ENCODE measurements at regions not wholly inside any gene's neighbourhood (a gene's known extent, or its start where the extent isn't known, plus 50 kb on each side); places are given as distances from the start of the nearest gene placed in this dataset.

GRCh38 chr12:81950871-81951270 lies 191.7 kb upstream of the PPFIA2 start:
- DNase-seq, result no peak

- DNase-seq, result no peak
These were observed 190.7 kb upstream of the PPFIA2 start for GRCh38 chr12:81949841-81950308.

- DNase-seq, result no peak
These were observed 190.3 kb upstream of the PPFIA2 start for GRCh38 chr12:81949416-81949815.

- DNase-seq, result no peak
These were observed 185.7 kb upstream of the PPFIA2 start for GRCh38 chr12:81944886-81945285.

GRCh38 chr12:81942594-81942993 lies 183.4 kb upstream of the PPFIA2 start:
- DNase-seq, result peak; percentile 17

- no peak for DNase-seq
These were observed 170.9 kb upstream of the PPFIA2 start for GRCh38 chr12:81930037-81930436.

GRCh38 chr12:81896771-81897170 lies 137.6 kb upstream of the PPFIA2 start:
- no peak for DNase-seq

GRCh38 chr12:81888961-81889360 lies 129.8 kb upstream of the PPFIA2 start:
- DNase-seq, result no peak

GRCh38 chr12:81888106-81888740 lies 129.1 kb upstream of the PPFIA2 start:
- no peak for DNase-seq

GRCh38 chr12:81874586-81874985 lies 115.4 kb upstream of the PPFIA2 start:
- no peak for DNase-seq

GRCh38 chr12:81874166-81874565 lies 115.0 kb upstream of the PPFIA2 start:
- DNase-seq, result no peak

- no peak for DNase-seq
These were observed 113.2 kb upstream of the PPFIA2 start for GRCh38 chr12:81872400-81872799.

GRCh38 chr12:81866081-81866480 lies 106.9 kb upstream of the PPFIA2 start:
- DNase-seq, result no peak

- no peak for DNase-seq
These were observed 104.3 kb upstream of the PPFIA2 start for GRCh38 chr12:81863406-81863805.

GRCh38 chr12:81859521-81859920 lies 100.4 kb upstream of the PPFIA2 start:
- DNase-seq, result no peak

GRCh38 chr12:81843599-81843998 lies 84.4 kb upstream of the PPFIA2 start:
- DNase-seq, result no peak

- no peak for DNase-seq
These were observed 76.6 kb upstream of the PPFIA2 start for GRCh38 chr12:81835783-81836182.

GRCh38 chr12:81819991-81820633 lies 61.0 kb upstream of the PPFIA2 start:
- no peak for DNase-seq

GRCh38 chr12:81815611-81816010 lies 56.5 kb upstream of the PPFIA2 start:
- DNase-seq, result no peak

GRCh38 chr12:81811778-81812125 lies 52.6 kb upstream of the PPFIA2 start:
- no peak for DNase-seq

- DNase-seq, result no peak
These were observed 52.1 kb upstream of the PPFIA2 start for GRCh38 chr12:81811061-81811777.

GRCh38 chr12:81809829-81810595 lies 50.9 kb upstream of the PPFIA2 start:
- DNase-seq, result no peak

GRCh38 chr12:81809113-81809777 lies 50.1 kb upstream of the PPFIA2 start:
- DNase-seq, result no peak
